Keratinocyte (primary cell): ENCODE measurements at regions not wholly inside any gene's neighbourhood (a gene's known extent, or its start where the extent isn't known, plus 50 kb on each side); places are given as distances from the start of the nearest gene placed in this dataset.

Source experiments
- DNase-seq: peaks from one replicate; pipeline ENCODE4 v3.0.0-alpha.2; 2011; ENCODE audit warnings: low read depth, missing footprints, low spot score
- FAIRE-seq: peaks from 2 replicates; lab custom pipeline; 2011; peaks lifted over from hg19 to GRCh38; lab: Jason Lieb, UNC
- H2AFZ ChIP-seq: 2 replicates; pipeline ENCODE4 v1.6.0; 2012; ENCODE audit warnings: low read length, control low read depth, inconsistent platforms; ENCODE audit not compliant: control insufficient read depth
- H3K27ac ChIP-seq: 2 replicates; pipeline ENCODE4 v1.5.1; 2011; ENCODE audit warnings: low read length; ENCODE audit not compliant: control insufficient read depth, insufficient read depth
- H3K27me3 ChIP-seq: 3 replicates; pipeline ENCODE4 v1.6.0; 2011; ENCODE audit warnings: low read length; ENCODE audit not compliant: control insufficient read depth, insufficient read depth; ENCODE audit errors: extremely low read depth
- H3K36me3 ChIP-seq, 2 experiments: 2 replicates in 1 of 2; 3 replicates in 1 of 2; pipeline ENCODE4 v1.5.1; 2011; ENCODE audit warnings: low read length in 2 of 2, mild to moderate bottlenecking in 1 of 2; ENCODE audit not compliant: control insufficient read depth in 2 of 2, insufficient read depth in 2 of 2; ENCODE audit errors: extremely low read depth in 1 of 2
- H3K4me1 ChIP-seq: 3 replicates; pipeline ENCODE4 v1.5.1; 2011; ENCODE audit warnings: low read length; ENCODE audit not compliant: control insufficient read depth, insufficient read depth; ENCODE audit errors: extremely low read depth
- H3K4me2 ChIP-seq: 3 replicates; pipeline ENCODE4 v1.6.0; 2011; ENCODE audit warnings: low read depth, low read length; ENCODE audit not compliant: control insufficient read depth, insufficient read depth; ENCODE audit errors: extremely low read depth
- H3K4me3 ChIP-seq, 3 experiments: fragments of 200-600 bp in 1 of 3; sonication (generic) in 1 of 3; 2 replicates in 2 of 3; 3 replicates in 1 of 3; pipeline ENCODE4 v1.5.1; 2011 to 2016; ENCODE audit warnings: low read length in 3 of 3, mild to moderate bottlenecking in 3 of 3, control low read depth in 2 of 3, inconsistent platforms in 1 of 3, low read depth in 1 of 3, mixed read lengths in 1 of 3, mixed run types in 1 of 3, moderate library complexity in 1 of 3; ENCODE audit not compliant: control insufficient read depth in 2 of 3, insufficient read depth in 2 of 3; ENCODE audit errors: extremely low read depth in 1 of 3
- H3K79me2 ChIP-seq: 2 replicates; pipeline ENCODE4 v1.6.0; 2012; ENCODE audit warnings: low read length; ENCODE audit not compliant: control insufficient read depth, insufficient read depth
- H3K9ac ChIP-seq: 3 replicates; pipeline ENCODE4 v1.6.0; 2011; ENCODE audit warnings: low read length; ENCODE audit not compliant: control insufficient read depth, insufficient read depth; ENCODE audit errors: extremely low read depth
- H3K9me1 ChIP-seq: 3 replicates; pipeline ENCODE4 v1.6.0; 2011; ENCODE audit warnings: low read length; ENCODE audit not compliant: control insufficient read depth, insufficient read depth; ENCODE audit errors: extremely low read depth
- H3K9me3 ChIP-seq: 2 replicates; pipeline ENCODE4 v1.5.1; 2012; ENCODE audit warnings: low read depth, low read length; ENCODE audit not compliant: control insufficient read depth
- H4K20me1 ChIP-seq: 3 replicates; pipeline ENCODE4 v1.6.0; 2011; ENCODE audit warnings: low read length; ENCODE audit not compliant: control insufficient read depth, insufficient read depth; ENCODE audit errors: extremely low read depth
- CTCF ChIP-seq, 3 experiments: IDR thresholded peaks in 1 of 3; conservative IDR thresholded peaks in 1 of 3; optimal IDR thresholded peaks in 1 of 3; 2 replicates in 2 of 3; 3 replicates in 1 of 3; pipeline versions ENCODE3 to v1.5.1; 2011; ENCODE audit warnings: low read length in 3 of 3, mild to moderate bottlenecking in 3 of 3, moderate library complexity in 2 of 3, control low read depth in 1 of 3, inconsistent platforms in 1 of 3; ENCODE audit not compliant: insufficient read depth in 2 of 3; ENCODE audit errors: extremely low read depth in 1 of 3
- EZH2 ChIP-seq: IDR thresholded peaks from one replicate; pipeline ENCODE4 v1.6.1; 2012; ENCODE audit warnings: inconsistent platforms, mild to moderate bottlenecking, low read length, moderate library complexity
- dilution Hi-C: fragments of 300-500 bp; cut with MboI; formaldehyde crosslinking; loops from one replicate; pipeline ENCODE4 v1.7.0; 2020; ENCODE audit warnings: low sequenced_read_pairs; ENCODE audit not compliant: extremely low pct_ligation_motif_present

- no peaks in the 10 kb centered on the region for H3K79me2 ChIP-seq
- no peak for FAIRE-seq
- H4K20me1 ChIP-seq, result no peaks in the 10 kb centered on the region
- peaks cover 10% of the 10 kb centered on the region for H3K27me3 ChIP-seq
- H3K4me3 ChIP-seq, result no peak overlapping the region
- no peak overlapping the region for H3K9ac ChIP-seq
- no peaks in the 10 kb centered on the region for H3K9me3 ChIP-seq
- dilution Hi-C loops, result no loop called here
- H3K4me2 ChIP-seq, result no peak overlapping the region
- no peak for DNase-seq
- no peak overlapping the region for H2AFZ ChIP-seq
- no peak for TF ChIP-seq CTCF (optimal IDR thresholded peaks at IDR 0.05 in 1 of 3, IDR thresholded peaks at IDR 0.05 in 1 of 3, conservative IDR thresholded peaks at IDR 0.05 in 1 of 3; ENCODE audit: extremely low read depth in 1 of 3, insufficient read depth in 2 of 3, low read length in 3 of 3)
- TF ChIP-seq EZH2, result no peak
- H3K9me1 ChIP-seq, result no peaks in the 10 kb centered on the region
- no peaks in the 10 kb centered on the region for H3K4me1 ChIP-seq
- H3K27ac ChIP-seq, result no peak overlapping the region
- H3K36me3 ChIP-seq, result no peaks in the 10 kb centered on the region
Observed at GRCh38 chr6:137269803-137270202, 50.6 kb upstream of the IFNGR1 start.

- Histone ChIP-seq H3K9ac (no peak overlapping the region), H3K9me1 (no peaks in the 10 kb centered on the region), H3K36me3 (no peaks in the 10 kb centered on the region), H4K20me1 (no peaks in the 10 kb centered on the region), H3K79me2 (no peaks in the 10 kb centered on the region), H3K4me3 (no peak overlapping the region), H3K27me3 (peaks cover 13% of the 10 kb centered on the region), H2AFZ (no peak overlapping the region), H3K4me1 (no peaks in the 10 kb centered on the region), H3K27ac (no peak overlapping the region), H3K4me2 (no peak overlapping the region), H3K9me3 (no peaks in the 10 kb centered on the region)
- dilution Hi-C loops, result no loop called here
- no peak for FAIRE-seq
- TF ChIP-seq EZH2, result no peak
- no peak for TF ChIP-seq CTCF (optimal IDR thresholded peaks at IDR 0.05 in 1 of 3, IDR thresholded peaks at IDR 0.05 in 1 of 3, conservative IDR thresholded peaks at IDR 0.05 in 1 of 3; ENCODE audit: extremely low read depth in 1 of 3, insufficient read depth in 2 of 3, low read length in 3 of 3)
- no peak for DNase-seq
Observed at GRCh38 chr6:137269347-137269746, 50.2 kb upstream of the IFNGR1 start.
